Left ventricle myocardium inferior (tissue), 1 donor: ENCODE measurements at regions not wholly inside any gene's neighbourhood (a gene's known extent, or its start where the extent isn't known, plus 50 kb on each side); places are given as distances from the start of the nearest gene placed in this dataset.

Experiments used
- DNase-seq: peaks from one replicate; pipeline ENCODE4 v3.0.0-alpha.2; 2020
- H3K27ac ChIP-seq: fragments of 200-600 bp; replicated peaks from 2 replicates; pipeline ENCODE4 v1.8.0; 2021
- H3K27me3 ChIP-seq: fragments of 200-600 bp; 2 replicates; pipeline ENCODE4 v1.8.0; 2021; ENCODE audit warnings: low read depth
- H3K36me3 ChIP-seq: fragments of 200-600 bp; 2 replicates; pipeline ENCODE4 v1.8.0; 2021
- H3K4me1 ChIP-seq: fragments of 200-600 bp; 2 replicates; pipeline ENCODE4 v1.8.0; 2021
- H3K4me3 ChIP-seq: fragments of 200-600 bp; 2 replicates; pipeline ENCODE4 v1.8.0; 2021; ENCODE audit warnings: mild to moderate bottlenecking, moderate library complexity
- H3K9me3 ChIP-seq: fragments of 200-600 bp; replicated peaks from 2 replicates; pipeline ENCODE4 v1.8.0; 2021
- CTCF ChIP-seq: fragments of 200-600 bp; IDR thresholded peaks from 2 replicates; pipeline ENCODE4 v1.8.0; 2021; ENCODE audit warnings: antibody characterized with exemption, mild to moderate bottlenecking, borderline replicate concordance
- intact Hi-C: fragments of 100-400 bp; cut with micrococcal nuclease; formaldehyde crosslinking; loops from one replicate; pipeline ENCODE4 v1.11.0; 2022
- donor health status: DM: no; HTN: yes; CAD: no; lungs with severe emphysema.

- Histone ChIP-seq H3K4me3 (no peak overlapping the region), H3K27me3 (peaks cover 7% of the 10 kb centered on the region), H3K4me1 (no peaks in the 10 kb centered on the region), H3K27ac (no peak overlapping the region), H3K36me3 (no peaks in the 10 kb centered on the region), H3K9me3 (no peaks in the 10 kb centered on the region)
- intact Hi-C loops, result no loop called here
- no peak for TF ChIP-seq CTCF
- no peak for DNase-seq
Observed at GRCh38 chr5:82599692-82600091, 321.5 kb upstream of the RPS23 start.

- intact Hi-C loops, result no loop called here
- peaks cover 7% of the 10 kb centered on the region for H3K27me3 ChIP-seq
- H3K27ac ChIP-seq, result no peak overlapping the region
- H3K4me1 ChIP-seq, result no peaks in the 10 kb centered on the region
- DNase-seq, result no peak
- H3K36me3 ChIP-seq, result no peaks in the 10 kb centered on the region
- H3K4me3 ChIP-seq, result no peak overlapping the region
- TF ChIP-seq CTCF, result no peak
- no peaks in the 10 kb centered on the region for H3K9me3 ChIP-seq
Observed at GRCh38 chr5:82599030-82599429, 320.9 kb upstream of the RPS23 start.

- Histone ChIP-seq H3K27me3 (peaks cover 7% of the 10 kb centered on the region), H3K9me3 (no peaks in the 10 kb centered on the region), H3K27ac (no peak overlapping the region), H3K36me3 (no peaks in the 10 kb centered on the region), H3K4me3 (no peak overlapping the region), H3K4me1 (no peaks in the 10 kb centered on the region)
- intact Hi-C loops, result no loop called here
- no peak for TF ChIP-seq CTCF
- DNase-seq, result no peak
Observed at GRCh38 chr5:82597437-82597836, 319.3 kb upstream of the RPS23 start.

GRCh38 chr5:82596451-82596850, 318.3 kb upstream of the RPS23 start:
- Histone ChIP-seq H3K4me3 (no peak overlapping the region), H3K27me3 (peaks cover 7% of the 10 kb centered on the region), H3K4me1 (no peaks in the 10 kb centered on the region), H3K36me3 (no peaks in the 10 kb centered on the region), H3K9me3 (no peaks in the 10 kb centered on the region), H3K27ac (no peak overlapping the region)
- TF ChIP-seq CTCF, result no peak
- DNase-seq, result no peak
- intact Hi-C loops, result no loop called here

GRCh38 chr5:82595113-82595512, 317.0 kb upstream of the RPS23 start:
- Histone ChIP-seq H3K4me3 (no peak overlapping the region), H3K27me3 (peaks cover 7% of the 10 kb centered on the region), H3K9me3 (peaks cover 6% of the 10 kb centered on the region), H3K27ac (no peak overlapping the region), H3K4me1 (no peaks in the 10 kb centered on the region), H3K36me3 (no peaks in the 10 kb centered on the region)
- intact Hi-C loops, result no loop called here
- DNase-seq, result no peak
- no peak for TF ChIP-seq CTCF

GRCh38 chr5:82594097-82594496, 315.9 kb upstream of the RPS23 start:
- H3K9me3 ChIP-seq, result peaks cover 8% of the 10 kb centered on the region
- no peak overlapping the region for H3K27ac ChIP-seq
- intact Hi-C loops, result no loop called here
- no peak for DNase-seq
- H3K27me3 ChIP-seq, result peaks cover 7% of the 10 kb centered on the region
- no peak overlapping the region for H3K4me3 ChIP-seq
- no peaks in the 10 kb centered on the region for H3K36me3 ChIP-seq
- H3K4me1 ChIP-seq, result no peaks in the 10 kb centered on the region
- no peak for TF ChIP-seq CTCF
